Lung (tissue), 11 donors: ENCODE measurements at regions not wholly inside any gene's neighbourhood (a gene's known extent, or its start where the extent isn't known, plus 50 kb on each side); places are given as distances from the start of the nearest gene placed in this dataset.
A peak's percentile ranks its signal among the peaks of the same experiment; 100 is the strongest.
"Not testable (repeated sequence)": the region's sequence is repeated elsewhere in the genome, so short reads cannot be mapped to it uniquely, and the experiment has no call there.

Source experiments
- ATAC-seq: fragments of 200-7000 bp; cut with Tn5 transposase; one replicate; pipeline ENCODE4 v1.9.1; 2020; ENCODE audit warnings: moderate number of reproducible peaks; ENCODE audit not compliant: insufficient read depth, low FRiP score
- DNase-seq, 3 donors: peaks; one replicate each; pipeline ENCODE4 v3.0.0-alpha.2; 2013 to 2017
- H3K27ac ChIP-seq, 2 donors: one replicate each; pipeline ENCODE4 v1.5.1; 2013; ENCODE audit warnings: mild to moderate bottlenecking in 2 of 2, moderate library complexity in 2 of 2, control low read depth in 1 of 2, inconsistent platforms in 1 of 2, low read depth in 1 of 2, low read length in 1 of 2
- H3K27me3 ChIP-seq, 3 donors: one replicate each; pipeline ENCODE4 v1.5.1; 2013; ENCODE audit warnings: low read length in 2 of 3; ENCODE audit not compliant: control insufficient read depth in 3 of 3, insufficient read depth in 3 of 3
- H3K36me3 ChIP-seq, 4 donors: one replicate each; pipeline ENCODE4 v1.5.1; 2013; ENCODE audit warnings: low read length in 4 of 4, mild to moderate bottlenecking in 1 of 4, moderate library complexity in 1 of 4; ENCODE audit not compliant: control insufficient read depth in 4 of 4, insufficient read depth in 4 of 4
- H3K4me1 ChIP-seq, 5 donors: one replicate each; pipeline ENCODE4 v1.5.1; 2013; ENCODE audit warnings: low read length in 5 of 5, mild to moderate bottlenecking in 2 of 5, moderate library complexity in 1 of 5; ENCODE audit not compliant: control insufficient read depth in 5 of 5, insufficient read depth in 5 of 5
- H3K4me3 ChIP-seq: one replicate; pipeline ENCODE4 v1.5.1; 2013; ENCODE audit warnings: mild to moderate bottlenecking, control low read depth, moderate library complexity
- H3K9ac ChIP-seq, 2 donors: one replicate each; pipeline ENCODE4 v1.5.1; 2013; ENCODE audit warnings: low read length in 2 of 2, control low read depth in 1 of 2; ENCODE audit not compliant: insufficient read depth in 1 of 2
- H3K9me3 ChIP-seq, 4 donors: one replicate each; pipeline ENCODE4 v1.5.1; 2013; ENCODE audit warnings: low read length in 3 of 4, mild to moderate bottlenecking in 1 of 4, moderate library complexity in 1 of 4; ENCODE audit not compliant: control insufficient read depth in 4 of 4, insufficient read depth in 3 of 4
- WGBS, 2 donors: extraction: QIAGEN DNeasy Blood & Tissue Kit; methylation state at CpG; one replicate each; pipeline ENCODE4 v1.1.7; 2013; 5-methylcytosine and 5-hydroxymethylcytosine counted together
- TF ChIP-seq, protein P1 (sequence below): IDR thresholded peaks from 2 replicates; pipeline ENCODE4 v1.5.1; 2012; ENCODE audit warnings: mild to moderate bottlenecking; ENCODE audit errors: control extremely low read depth, extremely low read depth
- donor health status: control.
- donor health status: control.
- donor health status: Bipolar disorder and iron deficiency.
- donor health status: healthy.
- donor health status: DM: yes; HTN: yes; CAD: no.

GRCh38 chrX:144040793-144041192, 156.9 kb downstream of the UBE2NL start:
- H3K4me1 ChIP-seq: no peaks in the 10 kb centered on the region
- no peaks in the 10 kb centered on the region for H3K27me3 ChIP-seq
- no peak overlapping the region for H3K4me3 ChIP-seq
- ATAC-seq (peak; percentile 34), DNase-seq (no peak)
- no peaks in the 10 kb centered on the region for H3K9me3 ChIP-seq
- H3K9ac ChIP-seq: no peak overlapping the region
- H3K36me3 ChIP-seq: no peaks in the 10 kb centered on the region
- WGBS, 2 donors: 44 to 84% methylated on average over 2 of the region's 2 CpGs
- TF ChIP-seq, protein P1, sequence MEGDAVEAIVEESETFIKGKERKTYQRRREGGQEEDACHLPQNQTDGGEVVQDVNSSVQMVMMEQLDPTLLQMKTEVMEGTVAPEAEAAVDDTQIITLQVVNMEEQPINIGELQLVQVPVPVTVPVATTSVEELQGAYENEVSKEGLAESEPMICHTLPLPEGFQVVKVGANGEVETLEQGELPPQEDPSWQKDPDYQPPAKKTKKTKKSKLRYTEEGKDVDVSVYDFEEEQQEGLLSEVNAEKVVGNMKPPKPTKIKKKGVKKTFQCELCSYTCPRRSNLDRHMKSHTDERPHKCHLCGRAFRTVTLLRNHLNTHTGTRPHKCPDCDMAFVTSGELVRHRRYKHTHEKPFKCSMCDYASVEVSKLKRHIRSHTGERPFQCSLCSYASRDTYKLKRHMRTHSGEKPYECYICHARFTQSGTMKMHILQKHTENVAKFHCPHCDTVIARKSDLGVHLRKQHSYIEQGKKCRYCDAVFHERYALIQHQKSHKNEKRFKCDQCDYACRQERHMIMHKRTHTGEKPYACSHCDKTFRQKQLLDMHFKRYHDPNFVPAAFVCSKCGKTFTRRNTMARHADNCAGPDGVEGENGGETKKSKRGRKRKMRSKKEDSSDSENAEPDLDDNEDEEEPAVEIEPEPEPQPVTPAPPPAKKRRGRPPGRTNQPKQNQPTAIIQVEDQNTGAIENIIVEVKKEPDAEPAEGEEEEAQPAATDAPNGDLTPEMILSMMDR: no peak
- H3K27ac ChIP-seq: no peak overlapping the region

DNA sequence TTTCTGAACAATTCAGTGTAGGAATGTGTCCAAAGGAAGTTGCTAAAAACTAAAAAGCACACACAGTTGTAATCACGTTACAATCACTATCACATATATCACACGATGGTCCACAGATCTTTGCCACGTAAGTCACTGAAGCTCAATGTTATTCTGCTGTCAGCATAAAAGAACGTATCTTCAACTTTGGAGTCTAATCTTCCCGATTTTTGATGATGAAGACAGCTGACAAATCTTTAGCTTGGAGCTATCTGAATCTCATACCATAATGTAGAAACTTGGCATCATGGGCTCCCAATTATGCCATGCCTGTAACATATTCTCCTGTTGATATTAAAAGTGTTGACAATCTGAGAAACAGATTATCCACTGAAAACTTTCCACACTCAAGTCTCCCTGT, 158.4 kb downstream of the UBE2NL start:
- Histone ChIP-seq H3K4me3 (no peak overlapping the region), H3K27ac (no peak overlapping the region), H3K4me1 (no peaks in the 10 kb centered on the region), H3K9ac (no peak overlapping the region), H3K27me3 (no peaks in the 10 kb centered on the region), H3K36me3 (no peaks in the 10 kb centered on the region), H3K9me3 (no peaks in the 10 kb centered on the region)
- no peak for DNase-seq
- TF ChIP-seq, protein P1: no peak
- WGBS, 2 donors: 59 to 84% methylated on average over 5 of the region's 5 CpGs
- no peak for ATAC-seq

DNA sequence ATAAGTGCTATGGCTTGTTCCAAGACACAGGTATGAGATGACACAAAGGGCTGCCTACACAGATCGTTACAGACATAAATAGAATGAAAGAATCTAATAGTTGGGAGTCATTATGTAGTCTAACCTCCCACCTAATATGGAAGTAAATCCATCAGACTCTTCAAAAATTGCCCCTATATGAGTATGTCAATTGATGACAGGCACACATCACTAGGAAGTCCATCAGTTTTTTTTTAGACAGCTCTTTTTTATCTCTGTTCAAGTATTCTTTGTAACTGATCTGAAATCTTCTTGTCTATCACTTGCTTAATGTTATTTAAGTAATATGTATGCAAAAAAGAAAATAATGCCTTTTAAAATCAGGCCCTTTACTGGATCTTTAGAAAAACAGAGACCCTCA, 191.6 kb downstream of the UBE2NL start:
- no peak for DNase-seq
- H3K27ac ChIP-seq: no peak overlapping the region
- H3K36me3 ChIP-seq: no peaks in the 10 kb centered on the region
- H3K9ac ChIP-seq: no peak overlapping the region
- 62 to 78% methylated on average over 1 of the region's 1 CpG for WGBS, 2 donors
- H3K27me3 ChIP-seq: no peaks in the 10 kb centered on the region
- H3K9me3 ChIP-seq: no peaks in the 10 kb centered on the region
- TF ChIP-seq, protein P1: no peak
- no peak overlapping the region for H3K4me3 ChIP-seq
- no peak for ATAC-seq
- H3K4me1 ChIP-seq: no peaks in the 10 kb centered on the region

GRCh38 chrX:144082237-144082636, 198.4 kb downstream of the UBE2NL start:
- not testable (repeated sequence) for H3K27me3 ChIP-seq, H3K4me1 ChIP-seq, H3K4me3 ChIP-seq, ATAC-seq, H3K9ac ChIP-seq, H3K36me3 ChIP-seq, H3K9me3 ChIP-seq, DNase-seq, H3K27ac ChIP-seq
- WGBS, 2 donors: 69 to 77% methylated on average over 5 of the region's 5 CpGs

DNA sequence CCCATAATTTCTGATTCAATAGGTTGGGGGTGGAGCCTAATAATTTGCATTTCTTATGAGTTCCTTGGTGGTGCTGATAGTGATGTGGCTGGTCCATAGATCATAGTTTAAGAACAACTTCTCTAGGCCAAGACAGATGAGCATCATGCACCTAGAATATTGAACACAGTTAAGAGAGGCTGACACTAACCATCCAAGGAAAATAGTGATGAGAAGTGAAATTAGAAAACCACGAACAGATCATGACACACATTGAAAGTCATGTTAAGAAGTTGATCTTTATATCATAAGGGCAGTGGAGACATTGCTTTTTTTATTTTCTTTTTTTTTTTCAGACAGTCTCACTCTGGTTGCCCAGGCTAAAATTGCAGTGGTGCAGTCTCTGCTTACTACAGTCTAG, 205.8 kb downstream of the UBE2NL start:
- H3K9ac ChIP-seq, H3K27ac ChIP-seq, DNase-seq, H3K9me3 ChIP-seq, H3K4me3 ChIP-seq, ATAC-seq, H3K27me3 ChIP-seq, H3K4me1 ChIP-seq, H3K36me3 ChIP-seq: not testable (repeated sequence)
- WGBS, 2 donors: no CpG with 5 or more reads among the region's 1 CpG

DNA sequence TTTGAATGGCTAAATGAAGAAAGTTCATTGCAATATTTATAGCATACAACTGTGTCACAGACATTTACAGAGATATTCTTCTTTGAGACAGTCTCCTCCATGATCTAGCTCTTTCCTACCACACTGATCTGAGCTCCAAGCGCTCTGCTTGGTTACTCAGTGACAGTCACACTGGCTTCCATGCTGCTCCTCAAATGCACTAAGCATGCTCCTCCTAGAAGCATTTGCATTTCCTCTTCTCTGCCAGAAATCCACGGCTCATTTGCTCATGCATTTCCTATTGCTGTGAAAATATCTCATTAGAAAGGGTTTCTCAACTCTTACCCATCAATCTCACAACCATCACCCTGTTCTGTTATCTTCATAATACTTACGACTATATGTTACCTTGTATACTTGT, 208.2 kb downstream of the UBE2NL start:
- not testable (repeated sequence) for H3K4me3 ChIP-seq, H3K36me3 ChIP-seq, ATAC-seq, H3K9me3 ChIP-seq, H3K9ac ChIP-seq, DNase-seq, H3K27ac ChIP-seq, H3K27me3 ChIP-seq, H3K4me1 ChIP-seq
- no CpG with 5 or more reads among the region's 3 CpGs for WGBS, 2 donors

GRCh38 chrX:144119490-144119889, 235.6 kb downstream of the UBE2NL start:
- not testable (repeated sequence) for H3K27me3 ChIP-seq, H3K36me3 ChIP-seq, H3K4me3 ChIP-seq, DNase-seq, ATAC-seq, H3K9ac ChIP-seq, H3K9me3 ChIP-seq, H3K27ac ChIP-seq, H3K4me1 ChIP-seq
- WGBS, 2 donors: 88% methylated on average over 1 of the region's 1 CpG; no CpG with 5 or more reads in 1 of the 2 donors
